Kasumi-1 (cell line): ENCODE measurements at regions not wholly inside any gene's neighbourhood (a gene's known extent, or its start where the extent isn't known, plus 50 kb on each side); places are given as distances from the start of the nearest gene placed in this dataset.

ENCODE experiments used
- DNase-seq, 2 experiments: peaks; one replicate each; lab custom pipeline; 2025; lab: John Stamatoyannopoulos, UW

- no peak for DNase-seq
These were observed 339.5 kb upstream of the MKI67 start for GRCh38 chr10:128465697-128466096.

DNA sequence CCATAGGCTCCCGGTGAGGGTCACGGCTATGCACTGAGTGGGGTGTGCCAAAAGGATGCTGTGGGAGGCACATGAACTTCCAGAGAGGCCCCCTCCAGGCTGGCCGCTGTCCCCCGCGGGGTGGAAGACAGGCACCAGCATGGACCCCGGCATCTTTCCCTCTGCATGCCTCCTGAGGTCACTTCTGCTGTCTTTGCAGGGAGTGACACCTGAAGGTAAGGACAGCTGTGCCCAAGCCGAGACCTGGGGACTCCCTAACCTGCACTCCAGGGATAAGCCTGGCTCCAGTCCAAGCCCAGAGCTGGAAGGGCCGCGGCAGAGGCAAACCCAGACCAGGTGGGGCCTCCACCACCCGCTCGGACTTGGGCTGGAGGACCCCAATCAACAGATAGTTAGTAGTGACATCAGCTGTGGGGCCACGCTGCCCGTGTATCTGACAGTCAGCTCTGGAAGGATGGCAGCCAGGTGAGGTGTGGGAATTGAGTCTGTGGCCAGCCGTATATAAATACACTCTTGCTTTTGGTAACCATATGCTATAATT is 340.7 kb upstream of the MKI67 start:
- DNase-seq, result no peak

DNA sequence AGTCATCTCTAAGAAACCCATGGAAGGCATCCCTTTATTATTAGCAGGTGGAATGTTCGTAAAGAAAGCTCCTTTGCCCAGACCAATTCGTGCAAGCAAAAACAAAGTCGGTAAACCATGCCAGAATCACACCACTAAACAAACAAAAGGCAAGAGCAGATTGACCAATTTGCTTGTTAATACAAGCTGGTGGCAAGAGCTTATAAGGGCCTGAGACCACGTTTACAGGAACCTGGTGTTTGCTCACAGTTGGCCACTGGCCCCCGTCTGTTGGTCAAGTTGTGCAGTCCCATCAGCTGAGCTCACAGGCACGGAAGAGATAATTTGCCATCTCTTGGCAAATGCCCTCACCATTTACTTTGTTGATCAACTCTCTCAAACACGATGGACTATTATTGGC is 342.2 kb upstream of the MKI67 start:
- no peak for DNase-seq

- DNase-seq, result no peak
These were observed 343.3 kb upstream of the MKI67 start for GRCh38 chr10:128469515-128469914.

GRCh38 chr10:128470321-128470965 is 344.2 kb upstream of the MKI67 start:
- DNase-seq, result no peak

DNA sequence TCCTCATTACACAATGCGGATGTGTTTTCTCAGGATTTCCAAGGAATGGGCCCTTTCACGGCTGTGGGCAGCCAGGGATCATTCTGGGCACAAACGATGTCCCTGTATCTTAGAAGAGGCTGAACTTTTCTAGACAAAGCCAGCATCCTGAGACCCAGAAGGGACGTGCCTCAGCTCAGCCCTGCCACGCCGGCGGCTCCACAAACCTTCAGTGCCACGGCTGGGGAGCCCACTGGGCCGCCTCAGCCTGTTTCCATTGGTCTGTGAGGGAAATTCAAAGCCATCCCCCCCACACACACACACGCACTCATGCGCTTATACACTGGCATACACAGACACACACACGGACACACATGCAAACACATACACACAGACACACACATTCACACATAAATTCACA is 344.9 kb upstream of the MKI67 start:
- no peak for DNase-seq

- DNase-seq, result no peak
These were observed 346.0 kb upstream of the MKI67 start for GRCh38 chr10:128472196-128472595.

GRCh38 chr10:128473396-128473795 is 347.2 kb upstream of the MKI67 start:
- no peak for DNase-seq

- DNase-seq, result no peak
These were observed 347.7 kb upstream of the MKI67 start for GRCh38 chr10:128473911-128474310.

DNA sequence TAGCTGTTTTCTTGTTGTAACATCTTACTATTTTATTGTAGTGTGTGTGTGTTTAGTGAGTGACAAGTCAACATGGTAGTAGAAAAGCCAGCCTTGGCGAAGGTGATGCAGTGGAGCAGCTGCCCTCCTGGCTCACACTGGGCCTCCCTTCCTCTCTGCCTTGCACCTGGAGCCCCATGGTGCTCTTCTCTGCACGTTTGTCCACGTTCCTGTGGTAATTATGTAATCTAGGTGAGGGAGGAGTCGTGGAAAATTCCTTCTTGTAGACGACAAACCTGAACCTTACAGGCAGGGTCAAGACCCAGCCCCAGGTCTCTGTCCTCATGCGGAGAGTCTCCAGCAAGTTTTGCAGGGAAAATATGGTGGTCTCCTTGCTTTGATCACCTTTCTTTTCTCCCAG is 348.3 kb upstream of the MKI67 start:
- no peak for DNase-seq

GRCh38 chr10:128475686-128476367 is 349.6 kb upstream of the MKI67 start:
- DNase-seq, result no peak

- DNase-seq, result no peak
These were observed 350.1 kb upstream of the MKI67 start for GRCh38 chr10:128476368-128476725.

DNA sequence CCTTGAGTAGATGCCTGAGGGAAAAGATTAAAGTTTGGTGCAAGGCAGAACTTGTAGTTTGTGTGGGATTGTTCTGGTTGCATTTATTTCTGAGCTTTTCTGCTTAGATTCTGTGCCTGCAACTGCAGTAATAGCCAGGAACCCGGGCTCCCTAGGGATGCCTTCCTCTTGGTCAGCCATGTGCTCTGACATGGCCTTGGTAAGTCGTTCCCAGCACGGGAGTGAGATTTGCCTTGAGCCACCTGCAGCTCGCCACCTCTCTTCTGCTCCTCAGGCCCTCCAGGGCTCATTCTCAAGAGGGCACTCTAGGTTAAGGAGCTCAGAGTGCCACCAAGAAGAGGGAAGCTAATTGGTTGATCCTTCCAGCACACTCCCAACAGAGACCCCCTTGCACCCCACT is 350.6 kb upstream of the MKI67 start:
- DNase-seq, result no peak

DNA sequence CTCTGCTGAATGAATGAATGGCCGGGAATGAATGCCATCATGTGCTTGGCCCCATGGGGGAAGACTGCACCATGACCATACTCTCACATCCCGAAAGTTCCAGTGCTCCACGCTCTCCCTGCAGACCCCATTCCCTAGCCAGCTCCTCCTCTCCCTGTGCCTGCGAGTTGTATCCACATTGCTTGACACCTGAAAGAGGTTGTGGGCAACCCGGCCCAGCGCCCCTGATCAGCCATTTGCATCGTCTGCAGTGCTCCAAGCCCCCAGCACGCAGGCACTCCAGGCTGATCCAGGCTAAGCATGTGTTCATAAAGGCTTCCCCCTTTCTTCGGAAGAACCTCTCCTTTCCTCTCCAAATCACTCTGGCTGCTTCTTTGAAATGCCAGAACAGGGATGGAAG is 354.4 kb upstream of the MKI67 start:
- DNase-seq, result no peak

DNA sequence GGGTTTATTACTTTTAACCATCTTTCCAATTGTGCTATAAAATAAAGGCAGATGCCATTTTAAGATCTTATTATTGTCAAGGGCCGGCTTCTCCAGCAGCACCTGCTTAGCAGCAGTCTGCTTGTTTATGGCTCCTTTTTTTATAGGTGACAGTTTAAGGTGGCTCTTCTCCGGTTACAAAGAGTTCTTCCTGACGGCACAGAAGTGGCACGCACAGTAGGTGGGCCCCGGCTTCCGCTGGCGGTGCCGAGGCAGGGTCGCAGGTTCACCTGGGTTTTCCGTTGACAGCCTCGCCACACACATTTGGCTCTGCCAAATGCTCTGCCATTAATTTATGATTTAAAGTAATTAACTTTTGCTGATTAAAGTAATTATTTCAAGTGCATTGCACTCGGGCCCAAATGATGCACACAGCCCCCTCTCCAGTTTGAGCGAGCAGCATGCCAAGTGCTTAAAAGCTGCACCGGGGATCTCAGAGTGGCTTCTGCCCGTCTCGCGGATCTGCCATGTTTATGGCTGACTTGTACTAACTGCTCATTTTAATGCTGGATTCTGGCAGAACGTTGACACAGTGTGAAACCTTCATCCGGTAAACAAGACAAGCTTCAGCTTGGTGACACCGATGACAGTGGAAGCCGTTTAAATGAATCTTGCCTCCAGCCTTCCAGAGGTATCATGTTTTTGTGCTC is 355.1 kb upstream of the MKI67 start:
- DNase-seq, result no peak

DNA sequence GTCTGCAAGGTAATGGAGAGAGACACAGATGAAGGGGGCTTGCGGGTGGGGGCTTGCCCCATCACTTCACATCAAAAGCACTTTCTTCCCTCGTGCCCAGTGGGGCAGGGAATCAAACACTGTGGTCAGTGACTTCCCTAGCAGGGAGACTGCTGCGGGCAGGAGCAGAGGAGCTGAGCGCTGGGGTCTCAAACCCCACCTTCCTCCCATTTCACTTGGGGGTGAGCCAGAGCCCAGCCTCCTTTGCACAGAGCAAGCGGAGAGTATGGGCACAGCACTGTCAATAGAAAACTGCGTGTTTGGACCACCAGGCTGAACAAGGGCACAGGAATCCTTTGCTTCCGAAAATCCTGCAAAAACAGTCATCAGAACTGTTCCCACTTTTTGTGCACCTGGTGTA is 355.8 kb upstream of the MKI67 start:
- DNase-seq, result no peak

GRCh38 chr10:128483216-128483615 is 357.0 kb upstream of the MKI67 start:
- DNase-seq, result no peak

- DNase-seq, result no peak
These were observed 357.8 kb upstream of the MKI67 start for GRCh38 chr10:128484041-128484440.

DNA sequence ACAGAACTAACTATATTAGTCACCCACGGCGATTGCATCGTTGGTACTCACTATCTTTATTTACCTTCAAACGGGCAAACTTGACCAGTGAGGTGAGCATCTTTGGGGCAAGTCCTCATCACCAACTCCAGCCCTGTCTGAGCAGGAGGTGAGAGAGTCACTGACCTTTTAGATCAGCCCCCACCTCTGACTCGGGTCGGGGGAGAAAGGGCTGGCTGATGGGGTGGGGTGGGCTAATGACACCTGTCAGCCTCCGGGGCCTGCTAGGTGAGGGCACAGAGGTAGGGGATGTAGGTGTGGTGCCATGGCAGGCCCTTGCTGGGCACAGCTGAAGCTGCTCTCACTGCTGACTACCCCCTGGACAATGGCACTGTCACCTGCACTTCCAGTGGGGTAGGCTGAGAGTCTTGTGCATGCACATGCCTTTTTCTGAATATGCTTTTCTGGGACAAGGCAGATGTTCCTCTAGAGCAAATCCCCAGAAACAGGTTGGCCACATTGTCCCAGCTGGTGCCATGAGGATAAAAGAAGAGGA is 359.5 kb upstream of the MKI67 start:
- DNase-seq, result no peak

- no peak for DNase-seq
These were observed 361.3 kb upstream of the MKI67 start for GRCh38 chr10:128487517-128487916.

DNA sequence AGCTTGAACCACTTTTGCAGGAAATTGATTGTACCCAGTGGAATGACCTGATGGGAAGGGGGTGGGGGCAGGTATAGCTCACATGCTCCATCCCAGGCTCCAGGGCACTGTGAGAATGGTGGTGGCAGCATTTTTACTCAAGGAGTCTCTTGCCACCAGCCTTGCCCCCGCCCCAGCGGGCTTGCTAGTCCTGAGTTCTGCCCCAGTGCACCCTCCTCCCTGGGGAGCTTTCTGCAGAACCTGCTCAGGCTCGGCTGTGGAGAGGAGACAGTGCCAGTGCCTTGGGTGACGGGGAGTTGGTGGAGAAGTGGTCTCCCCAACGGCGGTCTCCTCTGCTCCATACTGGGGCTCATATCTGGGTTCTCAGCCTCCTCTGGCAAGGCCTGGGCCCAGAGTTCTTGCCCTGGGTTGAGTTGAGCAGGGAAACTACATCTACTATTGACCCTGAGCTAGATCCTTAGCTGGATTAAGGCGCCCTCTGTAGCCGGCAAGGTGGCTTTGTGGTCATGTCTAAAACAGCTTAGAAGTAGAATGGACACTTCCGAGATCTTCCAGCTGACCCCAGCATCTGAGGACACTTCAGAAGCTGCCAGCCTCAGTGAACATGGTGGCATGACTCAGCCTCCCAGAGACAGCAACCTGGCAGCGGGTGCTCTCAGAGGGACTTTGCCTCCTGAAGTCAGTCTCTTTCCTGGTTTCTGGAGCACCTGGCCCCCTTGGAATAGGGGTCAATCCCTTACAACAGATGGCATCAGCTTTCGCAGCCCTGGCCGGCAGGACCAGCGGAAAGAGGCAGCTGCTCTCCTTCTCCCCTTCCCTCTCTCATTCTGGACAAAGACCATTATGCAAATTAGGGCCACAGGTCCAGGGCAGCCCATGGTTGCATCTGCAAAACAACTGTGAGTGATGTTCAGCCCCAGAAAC is 363.4 kb upstream of the MKI67 start:
- no peak for DNase-seq

DNA sequence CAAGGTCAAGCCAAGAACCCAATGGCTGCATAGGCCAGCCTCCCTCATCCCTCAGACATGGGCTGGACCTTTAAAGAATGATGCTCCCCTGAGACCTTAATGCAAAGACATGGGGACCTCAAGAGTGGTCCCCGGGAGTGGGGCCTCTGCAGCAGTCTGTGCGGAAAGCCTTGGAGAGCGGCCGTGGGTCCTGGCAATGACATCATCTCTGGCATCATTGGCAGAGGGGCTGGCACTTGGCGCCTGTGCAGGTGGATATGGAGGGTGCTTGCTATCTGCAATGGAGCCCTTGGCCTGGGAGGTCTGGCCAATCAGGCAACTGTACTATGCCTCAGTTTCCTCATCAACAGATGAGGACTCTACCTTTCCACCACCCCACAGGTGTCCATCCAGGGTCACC is 365.5 kb upstream of the MKI67 start:
- no peak for DNase-seq
